K562 (cell line): ENCODE measurements at regions not wholly inside any gene's neighbourhood (a gene's known extent, or its start where the extent isn't known, plus 50 kb on each side); places are given as distances from the start of the nearest gene placed in this dataset.
A peak's percentile ranks its signal among the peaks of the same experiment; 100 is the strongest.

ENCODE experiments used
- CTBP1 ChIP-seq: fragments of 450-650 bp; IDR thresholded peaks from 2 replicates; pipeline ENCODE4 v1.6.1; 2016; ENCODE audit warnings: borderline replicate concordance
- ESRRA ChIP-seq: fragments of 450-650 bp; IDR thresholded peaks from 2 replicates; pipeline ENCODE4 v1.6.1; 2014; ENCODE audit warnings: low read depth, mild to moderate bottlenecking, moderate library complexity, borderline replicate concordance
- FOXP4 ChIP-seq: sonication (generic); formaldehyde crosslinking; IDR thresholded peaks from 2 replicates; pipeline ENCODE4 v1.8.0; 2022; ENCODE audit warnings: mild to moderate bottlenecking, missing genetic modification reagents, borderline replicate concordance
- GTF2B ChIP-seq: IDR thresholded peaks from 2 replicates; pipeline ENCODE4 v1.6.1; 2011; ENCODE audit not compliant: insufficient read length; ENCODE audit errors: extremely low read depth
- MTA2 ChIP-seq: fragments of 450-650 bp; IDR thresholded peaks from 2 replicates; pipeline ENCODE4 v1.6.1; 2016; ENCODE audit warnings: low read depth
- NFE2 ChIP-seq: IDR thresholded peaks from 2 replicates; pipeline ENCODE4 v1.6.1; 2014; ENCODE audit warnings: antibody characterized with exemption, low read depth
- NFXL1 ChIP-seq: fragments of 450-650 bp; formaldehyde crosslinking; IDR thresholded peaks from 2 replicates; pipeline ENCODE4 v1.4.0; 2021; ENCODE audit warnings: mild to moderate bottlenecking
- NUFIP1 ChIP-seq: fragments of 450-650 bp; IDR thresholded peaks from 2 replicates; pipeline ENCODE4 v1.6.1; 2018; ENCODE audit not compliant: partially characterized antibody
- POLR2AphosphoS2 ChIP-seq: IDR thresholded peaks from 2 replicates; pipeline ENCODE4 v1.6.1; 2012; ENCODE audit warnings: low read length, improper control_type of control experiment
- SP1 ChIP-seq: sonication (generic); formaldehyde crosslinking; IDR thresholded peaks from 2 replicates; pipeline ENCODE4 v1.8.1; 2022; ENCODE audit warnings: mild to moderate bottlenecking, missing genetic modification reagents
- SPI1 ChIP-seq: IDR thresholded peaks from 2 replicates; pipeline ENCODE4 v1.6.1; 2011; ENCODE audit warnings: low read depth, low read length, control low read depth, borderline replicate concordance
- TCFL5 ChIP-seq: fragments of 250-450 bp; sonication (Bioruptor Pico); conservative IDR thresholded peaks from 2 replicates; pipeline ENCODE4 v1.6.1; 2021; ENCODE audit warnings: mild to moderate bottlenecking, moderate library complexity, matching md5 sums
- ZBTB7A ChIP-seq: IDR thresholded peaks from 2 replicates; pipeline ENCODE4 v1.6.1; 2011; ENCODE audit warnings: low read depth, mild to moderate bottlenecking, low read length, moderate library complexity, borderline replicate concordance; ENCODE audit not compliant: control insufficient read depth
- ZBTB8A ChIP-seq: fragments of 450-650 bp; IDR thresholded peaks from 2 replicates; pipeline ENCODE4 v1.6.1; 2018; ENCODE audit warnings: mild to moderate bottlenecking, moderate library complexity; ENCODE audit not compliant: partially characterized antibody
- ZNF175 ChIP-seq: fragments of 200-800 bp; sonication (Bioruptor generic); IDR thresholded peaks from 2 replicates; pipeline ENCODE4 v1.6.1; 2016; ENCODE audit warnings: low read depth, mild to moderate bottlenecking, missing genetic modification characterization, missing compliant biosample characterization
- ZNF24 ChIP-seq: fragments of 450-650 bp; IDR thresholded peaks from 2 replicates; pipeline ENCODE4 v1.6.1; 2016
- TF ChIP-seq, protein P1 (sequence below): IDR thresholded peaks from 2 replicates; pipeline ENCODE4 v1.6.1; 2011; ENCODE audit warnings: borderline replicate concordance, low read depth, mild to moderate bottlenecking, moderate library complexity, low read length; ENCODE audit not compliant: insufficient read depth, poor library complexity, severe bottlenecking
- TF ChIP-seq, protein P2 (sequence below): sonication (generic); formaldehyde crosslinking; IDR thresholded peaks from 2 replicates; pipeline ENCODE4 v1.9.0; 2022; ENCODE audit warnings: mild to moderate bottlenecking, missing genetic modification reagents
- TF ChIP-seq, protein P3 (sequence below): fragments of 250-450 bp; sonication (Bioruptor Pico); IDR thresholded peaks from 2 replicates; pipeline ENCODE4 v1.5.0; 2021; ENCODE audit warnings: mild to moderate bottlenecking, moderate library complexity

GRCh38 chr5:71932655-71933338 lies 174.5 kb upstream of the MAP1B start (continued):
- TF ChIP-seq, protein P1, sequence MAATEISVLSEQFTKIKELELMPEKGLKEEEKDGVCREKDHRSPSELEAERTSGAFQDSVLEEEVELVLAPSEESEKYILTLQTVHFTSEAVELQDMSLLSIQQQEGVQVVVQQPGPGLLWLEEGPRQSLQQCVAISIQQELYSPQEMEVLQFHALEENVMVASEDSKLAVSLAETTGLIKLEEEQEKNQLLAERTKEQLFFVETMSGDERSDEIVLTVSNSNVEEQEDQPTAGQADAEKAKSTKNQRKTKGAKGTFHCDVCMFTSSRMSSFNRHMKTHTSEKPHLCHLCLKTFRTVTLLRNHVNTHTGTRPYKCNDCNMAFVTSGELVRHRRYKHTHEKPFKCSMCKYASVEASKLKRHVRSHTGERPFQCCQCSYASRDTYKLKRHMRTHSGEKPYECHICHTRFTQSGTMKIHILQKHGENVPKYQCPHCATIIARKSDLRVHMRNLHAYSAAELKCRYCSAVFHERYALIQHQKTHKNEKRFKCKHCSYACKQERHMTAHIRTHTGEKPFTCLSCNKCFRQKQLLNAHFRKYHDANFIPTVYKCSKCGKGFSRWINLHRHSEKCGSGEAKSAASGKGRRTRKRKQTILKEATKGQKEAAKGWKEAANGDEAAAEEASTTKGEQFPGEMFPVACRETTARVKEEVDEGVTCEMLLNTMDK: no peak
- TF ChIP-seq SPI1: peak; percentile 80
- TF ChIP-seq, protein P2, sequence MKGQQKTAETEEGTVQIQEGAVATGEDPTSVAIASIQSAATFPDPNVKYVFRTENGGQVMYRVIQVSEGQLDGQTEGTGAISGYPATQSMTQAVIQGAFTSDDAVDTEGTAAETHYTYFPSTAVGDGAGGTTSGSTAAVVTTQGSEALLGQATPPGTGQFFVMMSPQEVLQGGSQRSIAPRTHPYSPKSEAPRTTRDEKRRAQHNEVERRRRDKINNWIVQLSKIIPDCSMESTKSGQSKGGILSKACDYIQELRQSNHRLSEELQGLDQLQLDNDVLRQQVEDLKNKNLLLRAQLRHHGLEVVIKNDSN (CRISPR knock-in tag): peak; percentile 57; the same call in 1 of the 2 replicates
- TF ChIP-seq SP1 (CRISPR knock-in tag): no peak
- TF ChIP-seq NFE2: peak; percentile 53; the same call in 1 of the 2 replicates
- TF ChIP-seq TCFL5 (CRISPR knock-in tag): no peak
- TF ChIP-seq ZNF24: no peak
- TF ChIP-seq GTF2B: no peak
- TF ChIP-seq MTA2: peak; percentile 50
- no peak for TF ChIP-seq NFXL1 (CRISPR knock-in tag)
- no peak for TF ChIP-seq POLR2AphosphoS2
- TF ChIP-seq ZBTB8A: no peak
- no peak for TF ChIP-seq ZBTB7A
- TF ChIP-seq, protein P3, sequence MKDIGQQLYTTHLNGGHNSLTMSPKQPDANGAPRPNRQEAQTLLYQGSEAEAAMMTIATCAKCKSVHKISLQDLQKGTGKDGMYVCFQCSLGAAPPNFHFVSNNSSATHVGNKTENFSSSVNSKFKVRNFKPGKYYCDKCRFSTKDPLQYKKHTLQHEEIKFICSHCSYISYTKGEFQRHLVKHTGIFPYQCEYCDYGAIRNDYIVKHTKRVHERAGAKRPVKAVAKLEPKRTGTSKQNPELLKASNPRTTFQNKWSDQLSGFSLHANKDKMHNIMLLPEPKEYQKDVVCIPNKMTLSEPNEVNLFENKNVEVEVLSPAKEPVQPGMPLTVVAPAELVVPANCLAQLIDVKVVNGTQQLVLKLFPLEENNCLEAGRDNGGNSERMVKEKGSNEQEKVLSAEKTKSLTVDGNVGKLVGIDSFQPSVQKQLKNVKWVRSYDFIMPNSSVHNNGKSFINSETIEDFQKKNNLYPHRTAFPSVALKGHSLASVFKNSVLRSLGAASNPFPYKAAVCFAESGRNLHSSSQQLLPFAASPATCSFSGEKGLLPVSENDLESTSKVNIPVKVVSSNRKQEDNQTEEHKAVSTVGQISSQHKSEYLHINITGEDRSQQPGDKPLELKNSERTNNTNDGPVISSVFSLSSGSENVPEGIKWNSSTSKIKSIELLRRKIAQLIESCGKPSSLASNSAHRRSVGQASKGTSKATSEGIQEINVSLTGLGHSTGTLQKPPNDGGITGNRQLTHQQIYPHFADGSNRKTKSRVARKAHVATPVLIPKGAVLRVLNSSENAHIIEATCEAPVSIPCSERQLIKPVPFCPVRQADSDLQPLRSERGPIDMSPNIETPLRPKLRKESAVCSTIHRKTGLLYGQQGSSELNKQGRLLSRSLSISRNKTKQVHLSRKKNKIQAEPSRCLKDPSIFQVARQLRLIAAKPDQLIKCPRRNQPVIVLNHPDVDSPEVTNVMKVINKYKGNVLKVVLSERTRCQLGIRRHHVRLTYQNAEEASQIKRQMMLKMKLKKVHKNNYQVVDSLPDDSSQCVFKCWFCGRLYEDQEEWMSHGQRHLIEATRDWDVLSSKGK: no peak
- TF ChIP-seq CTBP1: peak; percentile 93; the same call in 1 of the 2 replicates
- TF ChIP-seq FOXP4 (CRISPR knock-in tag): no peak
- TF ChIP-seq ESRRA: peak; percentile 8; the same call in 1 of the 2 replicates
- 0 out of 2 replicates have a peak, but pooled peaks have one; percentile 68 for TF ChIP-seq ZNF175
- no peak for TF ChIP-seq NUFIP1
